PC-9 (cell line): ENCODE measurements at regions not wholly inside any gene's neighbourhood (a gene's known extent, or its start where the extent isn't known, plus 50 kb on each side); places are given as distances from the start of the nearest gene placed in this dataset.

Experiments used
- BruUV-seq: library from RNA; stranded (reverse); fragments of 400-500 nt; replicated peaks from 2 replicates; lab custom pipeline; 2021; lab: Mats Ljungman, UMichigan
- CTCF ChIA-PET: fragments of 300-600 bp; sonication (Branson Sonifier 250); formaldehyde crosslinking; loops from one replicate; lab custom pipeline; 2022; ENCODE audit warnings: antibody characterized with exemption; lab: Charles Lee
- POLR2A ChIA-PET: fragments of 300-600 bp; sonication (Branson Sonifier 250); formaldehyde crosslinking; loops from one replicate; lab custom pipeline; 2022; ENCODE audit warnings: antibody characterized with exemption; ENCODE audit not compliant: unreplicated experiment; lab: Charles Lee
- DNase-seq, 2 experiments: peaks; one replicate each; pipeline versions ENCODE4 v3.0.0 to v3.0.0-alpha.2; 2015 to 2022; ENCODE audit warnings: mixed read lengths in 1 of 2
- H2AFZ ChIP-seq: fragments of 200-600 bp; sonication (generic); 2 replicates; pipeline ENCODE4 v1.8.1; 2017; ENCODE audit warnings: antibody characterized with exemption
- H3F3A ChIP-seq: fragments of 200-600 bp; sonication (generic); 2 replicates; pipeline ENCODE4 v1.8.1; 2017; ENCODE audit warnings: antibody characterized with exemption, mild to moderate bottlenecking, low read depth; ENCODE audit not compliant: insufficient read depth
- H3K27ac ChIP-seq: fragments of 200-600 bp; sonication (generic); 2 replicates; pipeline ENCODE4 v1.6.1; 2016; ENCODE audit warnings: mixed run types
- H3K27me3 ChIP-seq: fragments of 200-600 bp; sonication (generic); 2 replicates; pipeline ENCODE4 v1.6.1; 2016; ENCODE audit warnings: low read depth, mixed run types; ENCODE audit not compliant: insufficient read depth
- H3K36me3 ChIP-seq: fragments of 200-600 bp; sonication (generic); 2 replicates; pipeline ENCODE4 v1.6.1; 2016; ENCODE audit warnings: low read depth, mixed run types
- H3K4me1 ChIP-seq: fragments of 200-600 bp; sonication (generic); replicated peaks from 2 replicates; pipeline ENCODE4 v1.6.1; 2016; ENCODE audit warnings: mixed run types; ENCODE audit not compliant: insufficient read depth
- H3K4me2 ChIP-seq: fragments of 200-600 bp; sonication (generic); 2 replicates; pipeline ENCODE4 v1.6.1; 2017; ENCODE audit warnings: mixed run types
- H3K4me3 ChIP-seq: fragments of 200-600 bp; sonication (generic); 2 replicates; pipeline ENCODE4 v1.6.1; 2016; ENCODE audit warnings: mixed run types
- H3K79me2 ChIP-seq: fragments of 200-600 bp; sonication (generic); 2 replicates; pipeline ENCODE4 v1.6.1; 2017; ENCODE audit warnings: low read depth, mixed run types
- H3K9me2 ChIP-seq: fragments of 200-600 bp; sonication (generic); 2 replicates; pipeline ENCODE4 v1.8.1; 2017; ENCODE audit warnings: mild to moderate bottlenecking; ENCODE audit not compliant: insufficient read depth
- H3K9me3 ChIP-seq: fragments of 200-600 bp; sonication (generic); 2 replicates; pipeline ENCODE4 v1.8.1; 2016; ENCODE audit warnings: low read depth; ENCODE audit not compliant: insufficient read depth
- H4K20me1 ChIP-seq: fragments of 200-600 bp; sonication (generic); 2 replicates; pipeline ENCODE4 v1.8.1; 2017; ENCODE audit not compliant: insufficient read depth
- CTCF ChIP-seq: fragments of 200-600 bp; sonication (generic); conservative IDR thresholded peaks from 2 replicates; pipeline ENCODE4 v1.6.1; 2017; ENCODE audit warnings: mixed run types, antibody characterized with exemption, mild to moderate bottlenecking, moderate library complexity
- EZH2 ChIP-seq: fragments of 200-600 bp; sonication (generic); IDR thresholded peaks from 2 replicates; pipeline ENCODE4 v1.8.0; 2017; ENCODE audit warnings: antibody characterized with exemption, low read depth
- intact Hi-C: fragments of 100-400 bp; cut with micrococcal nuclease; formaldehyde crosslinking; loops from one replicate; pipeline ENCODE4 v1.10.0; 2022; ENCODE audit not compliant: unreplicated experiment

GRCh38 chr22:48972979-48973693, 854.5 kb downstream of the BRD1 start:
- Histone ChIP-seq H3K27me3 (peaks cover 69% of the 10 kb centered on the region), H2AFZ (no peak overlapping the region), H3K4me3 (no peak overlapping the region), H3F3A (no peaks in the 10 kb centered on the region), H3K9me2 (no peaks in the 10 kb centered on the region), H3K4me2 (no peak overlapping the region), H3K79me2 (no peaks in the 10 kb centered on the region), H3K4me1 (no peaks in the 10 kb centered on the region), H3K27ac (no peak overlapping the region), H3K36me3 (no peaks in the 10 kb centered on the region), H3K9me3 (no peaks in the 10 kb centered on the region), H4K20me1 (peaks cover 1% of the 10 kb centered on the region; the same call in 1 of the 2 replicates)
- intact Hi-C loops: no loop called here
- no peak for DNase-seq
- TF ChIP-seq CTCF (no peak), EZH2 (no peak)
- BruUV-seq: no TSS peak
- POLR2A ChIA-PET: no interaction called here
- CTCF ChIA-PET: no interaction called here

- ChIA-PET CTCF (no interaction called here), POLR2A (no interaction called here)
- no peaks in the 10 kb centered on the region for H3F3A ChIP-seq
- no peak for TF ChIP-seq EZH2
- peak; percentile 75 for TF ChIP-seq CTCF
- no peaks in the 10 kb centered on the region for H3K36me3 ChIP-seq
- no peaks in the 10 kb centered on the region for H4K20me1 ChIP-seq
- H2AFZ ChIP-seq: no peak overlapping the region
- intact Hi-C loops: no loop called here
- H3K27ac ChIP-seq: no peak overlapping the region
- peak in 1 of 2 experiments; percentile 8 for DNase-seq
- no TSS peak for BruUV-seq
- no peaks in the 10 kb centered on the region for H3K79me2 ChIP-seq
- H3K4me3 ChIP-seq: no peak overlapping the region
- H3K27me3 ChIP-seq: peaks cover 21% of the 10 kb centered on the region
- no peak overlapping the region for H3K4me2 ChIP-seq
- H3K4me1 ChIP-seq: no peaks in the 10 kb centered on the region
- H3K9me2 ChIP-seq: no peaks in the 10 kb centered on the region
- peaks cover 3% of the 10 kb centered on the region; the same call in 1 of the 2 replicates for H3K9me3 ChIP-seq
Observed at GRCh38 chr22:48968201-48968959, 859.3 kb downstream of the BRD1 start.

GRCh38 chr22:48963405-48963804, 864.3 kb downstream of the BRD1 start:
- H3F3A ChIP-seq: no peaks in the 10 kb centered on the region
- no peaks in the 10 kb centered on the region for H4K20me1 ChIP-seq
- H3K4me1 ChIP-seq: no peaks in the 10 kb centered on the region
- intact Hi-C loops: no loop called here
- peaks cover 3% of the 10 kb centered on the region; the same call in 1 of the 2 replicates for H3K9me3 ChIP-seq
- no peak overlapping the region for H2AFZ ChIP-seq
- no peak overlapping the region for H3K4me3 ChIP-seq
- H3K4me2 ChIP-seq: no peak overlapping the region
- H3K27me3 ChIP-seq: peaks cover 45% of the 10 kb centered on the region
- no peaks in the 10 kb centered on the region for H3K9me2 ChIP-seq
- ChIA-PET CTCF (no interaction called here), POLR2A (no interaction called here)
- BruUV-seq: no TSS peak
- no peak for DNase-seq
- H3K36me3 ChIP-seq: no peaks in the 10 kb centered on the region
- no peak for TF ChIP-seq EZH2
- TF ChIP-seq CTCF: no peak
- no peak overlapping the region for H3K27ac ChIP-seq
- no peaks in the 10 kb centered on the region for H3K79me2 ChIP-seq
